Urothelium cell line (cell line): ENCODE measurements at regions not wholly inside any gene's neighbourhood (a gene's known extent, or its start where the extent isn't known, plus 50 kb on each side); places are given as distances from the start of the nearest gene placed in this dataset.

Experiments used
- DNase-seq: peaks from one replicate; pipeline ENCODE4 v3.0.0; 2011; ENCODE audit warnings: low spot score, mixed read lengths
- FAIRE-seq: peaks from 2 replicates; lab custom pipeline; 2011; peaks lifted over from hg19 to GRCh38; lab: Jason Lieb, UNC

- no peak for DNase-seq
- FAIRE-seq = no peak
Observed at GRCh38 chr18:72601944-72602343, 57.8 kb upstream of the CBLN2 start.

- no peak for FAIRE-seq
- no peak for DNase-seq
Observed at GRCh38 chr18:72601481-72601880, 57.3 kb upstream of the CBLN2 start.
